ENCODE measurements at regions not wholly inside any gene's neighbourhood (a gene's known extent, or its start where the extent isn't known, plus 50 kb on each side); places are given as distances from the start of the nearest gene placed in this dataset.
"Not testable (repeated sequence)": the region's sequence is repeated elsewhere in the genome, so short reads cannot be mapped to it uniquely, and the experiment has no call there.

DNA sequence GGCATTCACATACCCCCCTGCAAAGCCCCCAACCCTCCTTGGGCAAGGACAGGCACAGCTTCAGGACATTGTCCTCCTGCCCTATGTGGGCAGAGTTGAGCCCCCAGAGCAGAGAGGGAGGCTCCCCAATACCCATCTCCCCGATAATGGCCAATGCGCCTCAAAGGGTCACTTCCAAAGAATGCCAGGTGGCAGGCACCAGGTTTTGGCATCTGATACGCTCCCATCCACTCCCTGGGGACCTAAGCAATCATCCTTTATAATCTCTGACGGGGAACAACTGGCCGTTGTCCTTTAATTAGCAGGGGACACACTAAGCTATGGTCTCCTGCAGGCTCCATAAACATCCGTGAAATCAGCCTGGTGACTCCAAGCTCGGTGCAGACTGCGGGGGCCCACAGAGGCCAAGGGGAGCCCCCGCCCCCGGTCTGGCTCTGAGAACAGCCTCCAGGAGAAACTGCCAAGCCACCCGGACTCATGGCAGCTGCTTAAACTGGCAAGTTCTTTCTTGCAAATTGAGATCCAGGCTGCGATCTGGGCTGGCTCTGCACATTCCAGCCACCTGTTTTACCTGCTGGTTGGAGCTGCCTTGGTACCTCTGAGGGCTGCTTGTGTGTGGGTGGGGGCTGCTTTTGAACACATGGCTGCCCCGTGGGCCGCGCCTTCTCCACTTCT is 123.2 kb upstream of the SULF2 start:
- DNase-seq (ENCODE audit: low read depth), result not testable (repeated sequence)

DNA sequence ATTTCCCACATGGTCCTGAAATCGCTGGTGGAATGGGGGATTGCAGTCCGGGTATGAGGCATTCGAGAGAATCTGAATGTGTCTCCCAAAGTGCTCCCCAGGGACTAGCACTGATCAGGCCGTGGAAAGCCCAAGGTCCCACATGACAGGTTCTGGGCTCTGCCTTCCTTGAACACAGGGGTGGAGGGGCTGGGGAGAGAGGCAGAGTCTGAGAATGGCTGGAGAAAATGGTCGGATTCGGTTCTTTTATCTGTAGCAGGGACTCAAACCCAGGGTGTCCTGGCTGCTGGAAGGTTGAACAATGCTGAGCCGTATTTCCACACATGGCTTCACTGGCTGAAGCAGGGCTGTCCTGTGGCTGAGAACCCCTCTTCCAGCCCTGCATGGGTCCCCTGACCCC is 122.7 kb upstream of the SULF2 start:
- DNase-seq (ENCODE audit: low read depth), result not testable (repeated sequence)

DNA sequence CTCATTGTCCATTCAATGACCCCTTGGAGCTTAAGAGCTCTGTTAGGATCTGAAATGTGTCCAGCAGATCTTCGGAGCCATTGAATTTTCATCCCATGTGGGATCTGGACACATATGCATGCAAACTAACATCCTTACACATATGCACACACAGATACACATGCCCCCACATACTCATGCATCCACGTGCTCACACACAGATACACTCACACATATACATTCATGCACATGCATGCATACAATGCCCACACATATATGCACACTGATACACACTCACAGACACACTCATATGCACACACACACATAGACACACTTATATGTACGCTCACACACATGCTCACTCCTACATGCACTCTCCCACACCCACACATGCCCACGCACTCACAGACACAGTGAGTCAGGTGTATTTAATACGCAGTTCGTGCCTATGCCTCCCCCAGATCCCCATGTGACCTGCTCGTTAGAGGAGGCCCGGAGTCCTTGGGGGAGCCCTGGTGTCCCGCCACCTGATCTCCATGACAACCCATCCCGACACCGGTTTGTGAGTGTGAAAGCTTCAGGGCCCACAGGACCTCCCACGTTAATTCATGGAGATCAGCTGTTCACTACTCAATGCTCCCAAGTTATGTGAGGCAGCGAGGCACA is 121.9 kb upstream of the SULF2 start:
- no peak for DNase-seq (ENCODE audit: low read depth)

DNA sequence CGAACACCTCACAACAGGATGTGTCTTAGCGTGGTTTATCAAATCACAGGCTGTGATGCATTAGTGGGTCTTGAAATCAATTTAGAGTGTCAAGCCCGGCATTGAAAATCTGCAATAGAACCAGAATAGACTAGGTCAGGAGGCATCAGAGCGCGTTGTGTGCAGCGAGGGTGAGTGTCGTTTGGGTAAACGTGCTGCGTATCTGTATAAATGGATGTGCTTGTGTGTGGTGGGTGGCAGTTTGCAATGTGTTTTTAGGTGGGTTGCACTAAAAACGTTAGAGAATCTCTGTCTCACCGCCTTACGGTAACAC is 121.0 kb upstream of the SULF2 start:
- DNase-seq (ENCODE audit: low read depth), result no peak

DNA sequence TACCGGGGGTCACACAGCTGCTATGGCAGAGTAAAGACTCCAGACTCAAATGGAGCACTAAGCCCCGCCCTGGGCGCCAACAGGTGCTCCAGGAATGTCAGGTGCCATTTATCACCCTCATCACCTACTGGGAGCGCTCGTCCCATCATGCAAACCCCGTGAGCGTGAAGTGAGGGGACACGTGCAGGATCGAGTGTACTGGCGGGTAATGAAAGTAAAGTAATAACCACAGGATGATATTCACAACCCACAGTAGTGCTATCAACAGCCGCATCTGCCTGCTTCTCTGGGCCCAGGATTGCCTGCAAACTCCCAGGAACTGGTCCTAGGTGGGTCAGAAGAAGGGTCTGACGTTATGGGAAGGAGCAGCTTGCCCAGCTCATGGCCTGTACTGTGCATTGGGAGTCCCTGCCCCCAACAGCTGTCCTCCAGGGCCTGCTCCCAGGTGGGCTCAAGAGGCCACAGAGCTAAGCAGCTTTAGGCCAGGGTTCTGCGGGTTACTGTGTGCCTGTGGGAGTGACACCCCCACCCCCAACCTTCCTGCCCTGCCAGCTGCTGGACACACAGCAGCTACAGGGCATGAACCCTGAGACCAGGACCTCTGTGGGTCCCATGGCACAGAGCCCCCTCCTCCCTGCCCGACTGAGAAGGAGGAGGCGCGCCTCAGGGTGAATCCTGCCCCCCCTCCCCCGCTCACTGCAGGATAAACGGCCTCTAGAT is 120.5 kb upstream of the SULF2 start:
- no peak for DNase-seq (ENCODE audit: low read depth)

DNA sequence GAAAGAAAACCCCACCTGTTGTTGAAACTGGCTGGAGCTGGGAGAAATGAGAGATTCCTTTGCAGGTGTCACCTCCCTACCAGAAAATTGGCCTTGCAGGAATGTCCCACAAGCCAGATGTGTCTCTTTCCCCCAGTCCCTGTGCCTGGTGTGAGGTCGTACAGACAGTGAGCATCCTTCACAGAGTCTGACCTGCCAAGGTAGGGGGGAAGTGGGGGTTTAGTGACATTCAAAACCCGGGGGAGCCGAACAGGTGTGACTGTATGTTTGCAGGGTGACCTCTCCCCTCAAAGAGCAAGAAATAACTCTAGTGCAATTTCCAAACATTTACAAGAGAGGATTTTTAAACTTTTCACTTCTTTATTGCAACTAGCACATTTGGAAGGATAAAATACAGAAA is 117.7 kb upstream of the SULF2 start:
- DNase-seq (ENCODE audit: low read depth), result not testable (repeated sequence)

DNA sequence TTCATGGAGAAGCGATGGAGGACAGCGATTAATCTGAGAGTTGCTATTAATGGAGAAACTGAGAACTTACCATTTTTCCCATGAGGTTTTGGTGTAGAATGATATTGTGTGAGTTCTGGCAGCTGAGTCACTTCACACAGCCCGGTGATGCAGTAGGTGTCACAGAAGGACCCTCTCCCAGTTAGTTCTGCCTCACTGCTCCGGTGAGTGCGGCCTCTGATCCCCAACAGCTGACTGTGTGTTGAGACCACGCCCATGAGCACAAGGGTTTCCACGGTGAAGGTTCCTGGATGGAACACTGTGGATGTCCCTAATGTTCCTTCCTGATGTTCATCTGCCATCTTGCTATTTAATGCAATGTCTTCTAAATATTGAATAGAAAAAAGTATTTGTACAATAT is 114.0 kb upstream of the SULF2 start:
- not testable (repeated sequence) for DNase-seq (ENCODE audit: low read depth)

DNA sequence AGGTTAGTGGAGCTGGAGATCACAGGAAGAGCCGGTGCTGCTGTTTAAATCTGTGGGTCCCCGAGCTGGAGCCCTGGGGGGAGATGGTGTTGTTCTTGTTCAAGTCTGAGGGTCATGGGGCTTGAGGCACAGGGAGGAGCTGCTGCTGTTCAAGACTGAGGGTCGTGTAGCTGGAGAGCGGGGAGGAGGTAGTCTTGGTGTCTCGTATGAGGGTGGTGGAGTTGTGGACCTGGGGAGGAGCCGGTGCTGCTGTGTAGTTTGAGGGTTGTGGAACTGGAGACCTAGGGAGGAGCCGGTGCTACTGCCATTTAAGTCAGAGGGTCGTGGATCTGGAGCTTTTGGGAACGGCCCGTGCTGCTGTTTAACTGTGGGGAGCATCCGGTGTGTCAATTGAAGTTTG is 112.2 kb upstream of the SULF2 start:
- no peak for DNase-seq (ENCODE audit: low read depth)

DNA sequence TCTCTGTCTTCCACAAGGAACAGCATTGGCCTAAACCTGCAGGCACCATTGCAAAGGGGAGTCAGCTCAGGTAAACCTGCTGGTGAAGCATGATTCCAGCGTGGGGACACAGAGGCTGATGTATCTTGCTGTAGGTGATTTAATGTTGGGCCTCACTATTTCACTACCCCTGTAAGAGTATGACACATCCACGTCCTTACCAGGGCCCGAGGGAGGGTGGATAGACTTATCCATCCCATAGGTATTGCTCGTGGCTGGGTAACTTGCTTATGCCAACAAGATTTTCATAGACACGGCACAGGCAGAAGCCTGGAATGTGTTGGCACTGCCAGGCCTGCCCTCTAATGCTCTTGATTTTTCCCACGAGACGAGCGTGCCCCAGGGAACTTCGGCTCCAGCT is 107.4 kb upstream of the SULF2 start:
- DNase-seq (ENCODE audit: low read depth), result not testable (repeated sequence)

DNA sequence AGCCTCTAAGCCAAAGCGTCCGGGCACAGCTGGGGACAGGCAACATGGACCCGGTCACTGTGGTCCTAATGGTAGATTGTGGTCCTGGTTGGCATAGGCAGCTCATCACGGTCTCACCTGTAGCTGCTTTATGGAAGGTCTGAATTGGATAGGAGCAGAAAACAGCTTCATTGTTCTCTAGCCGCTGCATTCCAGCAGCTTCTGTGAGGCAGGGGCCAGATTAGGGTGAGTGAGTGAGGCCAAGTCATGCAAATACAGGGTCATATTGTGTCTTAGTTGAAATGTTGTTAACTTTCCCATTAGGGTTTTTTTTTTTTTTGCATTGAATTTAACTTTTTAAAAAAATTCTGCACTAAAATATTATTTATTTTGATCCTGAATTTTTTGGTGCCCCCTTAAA is 105.4 kb upstream of the SULF2 start:
- DNase-seq (ENCODE audit: low read depth), result not testable (repeated sequence)

DNA sequence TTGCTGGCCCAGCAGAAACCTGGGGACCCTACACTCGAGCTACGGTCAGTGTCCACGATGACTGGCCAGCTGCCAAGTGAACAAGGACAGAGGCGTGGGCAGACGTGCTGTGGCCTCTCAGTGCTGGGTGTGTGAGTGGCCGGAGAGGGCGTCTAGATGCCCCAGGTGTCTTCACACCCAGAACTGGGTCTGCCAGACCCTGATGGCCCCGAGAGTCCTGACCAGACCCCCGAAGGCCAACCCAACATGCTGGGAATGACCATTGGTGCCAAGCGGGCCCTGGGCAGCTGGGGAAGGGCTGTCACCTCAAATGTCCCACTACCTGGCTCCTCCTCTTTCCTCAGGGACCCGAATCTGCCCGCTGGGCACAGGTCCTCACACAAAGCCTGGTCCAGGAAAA is 104.5 kb upstream of the SULF2 start:
- not testable (repeated sequence) for DNase-seq (ENCODE audit: low read depth)

DNA sequence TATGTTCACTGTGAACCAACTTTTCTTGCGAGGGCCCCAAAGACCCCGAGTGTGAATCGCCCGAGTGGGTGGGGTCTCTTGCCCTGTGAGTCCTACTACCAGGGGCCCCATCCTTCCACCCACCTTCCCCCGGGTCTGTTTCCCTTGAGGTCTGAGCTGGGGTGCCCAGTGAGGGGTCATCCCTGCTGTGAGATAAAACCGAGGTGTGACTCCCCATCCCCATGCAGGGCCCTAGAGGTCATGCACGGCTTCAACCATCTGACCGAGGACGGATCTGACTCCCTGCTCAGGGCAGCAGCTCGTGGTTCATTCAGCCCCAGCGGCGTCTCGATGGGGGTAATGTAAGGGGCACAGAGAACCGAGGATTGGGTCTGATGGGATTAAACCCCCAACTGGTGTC is 103.1 kb upstream of the SULF2 start:
- no peak for DNase-seq (ENCODE audit: low read depth)

DNA sequence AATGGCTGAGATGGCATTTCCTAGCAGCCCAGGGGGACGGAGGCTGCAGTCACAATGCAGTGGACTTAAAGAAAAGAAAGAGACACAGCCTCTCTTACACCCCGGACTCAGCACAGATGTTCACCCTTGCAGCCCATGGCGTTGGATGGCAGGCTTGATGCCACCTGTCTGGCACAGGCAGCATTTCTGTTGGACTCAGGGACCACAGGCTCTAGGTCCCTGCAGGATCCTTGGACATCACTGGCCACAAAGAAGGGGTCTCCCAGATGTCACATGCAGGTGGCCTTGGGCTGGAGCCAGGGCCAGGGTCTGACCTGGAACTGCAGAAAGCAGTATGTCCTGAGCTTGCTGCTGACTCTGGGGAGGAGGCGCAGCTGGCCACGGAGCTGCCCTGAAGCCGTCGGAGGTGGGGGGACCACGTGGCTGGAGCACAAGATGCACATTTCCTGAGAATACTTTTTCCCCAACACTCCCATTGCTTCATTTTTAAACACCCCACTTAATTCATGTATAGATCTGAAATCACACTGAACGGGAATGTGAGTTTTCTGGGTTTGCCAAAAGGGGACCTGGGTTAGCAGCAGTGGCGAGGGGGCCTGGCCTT is 102.3 kb upstream of the SULF2 start:
- DNase-seq (ENCODE audit: low read depth), result no peak

DNA sequence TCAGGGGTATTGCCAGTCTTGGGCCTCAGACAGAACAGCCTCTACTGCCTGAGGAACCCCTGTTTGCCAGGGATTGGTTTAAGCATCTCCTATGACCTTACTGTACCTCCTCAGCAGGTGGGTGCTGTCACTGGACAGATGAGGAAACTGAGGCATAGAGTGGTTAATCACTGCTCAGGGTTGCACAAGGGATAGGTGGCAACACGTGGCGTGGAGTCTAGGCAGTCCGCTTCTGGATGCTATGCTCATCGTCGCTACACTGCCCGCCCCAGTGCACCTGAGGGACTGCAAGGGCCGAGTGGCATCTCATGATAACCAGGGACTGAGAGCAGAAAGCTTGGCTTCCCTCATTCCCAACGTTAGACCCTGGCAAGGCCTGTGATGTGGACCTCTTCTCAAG is 101.8 kb upstream of the SULF2 start:
- DNase-seq (ENCODE audit: low read depth), result no peak

DNA sequence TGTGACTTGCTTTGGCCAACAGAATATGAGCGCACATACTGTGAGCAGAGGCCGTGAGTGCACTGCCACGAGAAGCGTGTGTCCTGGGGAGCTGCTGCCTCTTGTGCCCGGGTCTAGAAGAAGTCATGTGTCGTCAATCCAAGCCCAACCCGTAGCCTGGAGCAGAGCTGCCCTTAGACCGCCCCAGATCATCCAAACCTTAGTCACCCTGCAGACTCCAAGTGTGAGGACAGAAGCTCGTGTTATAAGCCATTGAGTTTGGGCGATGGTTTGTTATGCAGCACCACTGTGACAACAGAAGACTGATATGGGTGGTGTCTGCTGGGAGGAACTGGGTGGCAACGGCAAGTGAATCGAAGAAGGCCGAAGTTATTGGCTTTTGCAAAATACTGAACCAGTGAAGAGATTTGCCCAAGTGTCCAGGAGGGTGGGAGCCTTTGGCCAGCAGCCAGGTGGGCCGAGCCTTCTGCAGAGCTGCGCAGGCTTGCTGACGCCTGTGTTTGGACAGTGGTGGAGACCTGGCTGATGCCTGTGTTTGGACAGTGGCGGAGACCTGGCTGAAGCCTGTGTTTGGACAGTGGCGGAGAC is 101.3 kb upstream of the SULF2 start:
- no peak for DNase-seq (ENCODE audit: low read depth)

DNA sequence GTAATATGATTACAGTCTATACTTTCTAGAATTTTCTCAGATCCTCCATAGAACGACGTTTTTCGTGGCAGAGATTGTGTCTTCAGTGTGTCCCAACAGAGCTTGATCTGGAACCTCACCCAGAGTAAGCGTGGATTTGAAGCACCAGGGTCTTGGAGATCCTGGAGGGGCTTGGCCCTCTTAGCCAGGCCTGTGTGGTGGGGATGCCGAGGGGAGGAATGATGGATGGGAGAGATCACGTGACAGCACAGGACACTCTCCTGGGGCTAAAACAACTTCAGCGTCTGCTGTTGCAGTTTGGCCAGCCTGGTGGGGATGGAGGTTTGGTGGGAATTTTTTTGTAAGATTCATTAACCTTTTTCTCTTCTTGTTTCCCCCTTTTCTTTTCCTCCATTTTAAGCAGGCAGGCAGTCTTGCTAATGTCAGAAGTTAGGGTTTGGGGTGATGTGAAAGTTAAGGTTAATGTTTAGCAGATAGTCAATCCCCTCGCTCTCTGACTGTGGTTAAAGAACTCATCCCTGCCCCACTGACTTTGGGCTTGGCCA is 100.7 kb upstream of the SULF2 start:
- no peak for DNase-seq (ENCODE audit: low read depth)

DNA sequence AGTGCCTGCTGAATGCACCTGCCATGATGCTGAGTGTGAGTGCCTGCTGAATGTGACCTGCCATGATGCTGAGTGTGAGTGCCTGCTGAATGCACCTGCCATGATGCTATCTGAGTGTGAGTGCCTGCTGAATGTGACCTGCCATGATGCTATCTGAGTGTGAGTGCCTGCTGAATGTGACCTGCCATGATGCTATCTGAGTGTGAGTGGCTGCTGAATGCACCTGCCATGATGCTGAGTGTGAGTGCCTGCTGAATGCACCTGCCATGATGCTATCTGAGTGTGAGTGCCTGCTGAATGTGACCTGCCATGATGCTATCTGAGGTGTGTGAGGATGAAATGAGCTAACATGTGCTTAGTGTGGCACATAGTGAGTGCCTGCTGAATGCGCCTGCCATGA is 98.7 kb upstream of the SULF2 start:
- not testable (repeated sequence) for DNase-seq (ENCODE audit: low read depth)

DNA sequence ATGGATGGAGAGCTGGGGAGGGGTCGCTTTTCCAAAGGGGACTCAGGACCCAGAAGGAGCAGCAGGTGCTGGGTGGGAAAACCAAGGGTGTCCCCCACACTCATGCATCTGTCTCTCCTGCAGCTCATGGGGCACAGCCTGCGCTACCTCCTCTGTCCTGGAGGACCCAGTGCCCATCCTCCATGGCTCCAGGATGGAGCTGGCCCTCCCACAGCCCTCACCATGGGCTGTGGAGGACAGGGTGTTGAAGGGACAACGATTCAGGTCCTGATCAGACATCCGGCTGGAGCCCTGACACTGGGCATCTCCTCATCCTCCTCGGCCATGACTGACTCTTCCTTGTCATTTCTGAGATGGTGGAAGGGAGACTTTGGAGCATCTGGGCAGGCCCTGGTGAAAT is 97.9 kb upstream of the SULF2 start:
- no peak for DNase-seq (ENCODE audit: low read depth)

DNA sequence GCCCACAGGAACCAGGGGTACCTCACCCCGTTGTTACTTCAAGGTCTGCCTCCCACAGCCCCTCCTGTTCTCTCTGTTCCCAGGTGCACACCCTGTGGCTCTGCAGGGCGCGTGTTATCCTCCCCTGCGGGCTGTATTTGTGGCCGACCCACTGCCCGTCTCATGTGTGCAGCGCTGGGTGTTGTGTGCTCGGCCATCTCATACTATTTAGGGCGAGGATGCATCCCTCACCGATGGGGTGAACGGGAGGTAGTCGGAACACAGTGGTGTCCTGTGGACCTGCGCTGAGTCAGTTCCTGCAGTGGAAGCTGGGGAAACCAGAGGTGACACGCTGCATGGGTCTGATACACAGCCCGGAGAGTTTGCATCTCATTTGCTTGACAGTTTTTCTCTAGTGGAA is 94.5 kb upstream of the SULF2 start:
- no peak for DNase-seq (ENCODE audit: low read depth)

DNA sequence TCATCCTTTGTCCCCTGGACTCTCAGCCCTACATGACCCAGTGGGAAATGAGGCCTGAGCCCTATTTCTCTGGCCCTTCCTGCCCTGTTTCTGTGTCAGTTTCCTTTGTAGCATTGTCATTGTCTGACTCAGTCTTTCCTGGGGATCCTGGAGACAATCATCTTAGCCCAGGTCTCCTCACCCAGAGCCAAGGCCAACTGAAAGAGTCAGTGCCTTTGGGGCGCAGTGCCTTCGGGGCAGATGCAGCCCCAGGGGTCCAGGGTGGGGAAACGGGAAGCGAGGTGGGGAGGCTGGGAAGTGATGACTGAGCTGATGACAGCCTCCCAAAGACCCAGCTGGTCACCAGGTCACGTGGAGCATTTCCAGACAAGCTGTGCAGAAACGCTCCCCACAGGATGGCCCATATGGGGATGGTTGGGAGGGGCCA is 93.3 kb upstream of the SULF2 start:
- no peak for DNase-seq (ENCODE audit: low read depth)

DNA sequence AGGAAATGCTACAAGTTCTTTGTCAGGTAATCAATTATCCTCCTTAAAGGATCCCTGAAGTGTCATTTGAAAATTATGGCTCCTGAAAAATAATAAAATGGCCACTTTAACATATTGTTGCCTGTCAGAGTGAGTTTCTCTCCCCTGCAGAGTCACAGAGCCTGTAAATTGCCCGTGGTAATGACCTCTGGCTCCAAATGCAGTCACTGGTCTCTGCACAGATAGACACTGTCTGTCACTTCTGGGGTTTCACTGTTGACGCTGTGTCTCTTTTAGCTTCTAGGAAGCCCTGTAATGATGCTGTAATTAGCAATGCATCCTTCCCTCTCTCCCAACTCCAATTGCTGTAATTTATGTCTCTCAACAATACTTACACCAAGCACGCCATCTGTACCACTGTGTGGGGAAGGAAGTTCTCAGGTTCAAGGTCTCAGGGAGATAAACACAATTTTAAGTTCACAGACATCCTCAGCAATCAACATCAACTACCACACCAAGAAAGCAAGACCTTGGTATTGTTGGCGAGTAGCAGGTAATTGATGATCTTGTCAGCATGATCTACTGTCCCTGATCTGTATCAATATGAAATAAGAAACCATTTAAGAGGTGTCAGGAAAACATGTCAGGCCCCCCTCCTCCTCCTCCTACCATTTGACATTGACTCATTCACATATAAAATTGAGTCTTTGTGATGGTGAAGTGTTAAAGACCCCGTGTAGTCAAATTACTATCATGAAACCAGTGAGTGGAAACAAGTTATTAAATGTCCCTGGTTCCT is 91.2 kb upstream of the SULF2 start:
- DNase-seq (ENCODE audit: low read depth), result no peak
